ENCODE measurements at regions not wholly inside any gene's neighbourhood (a gene's known extent, or its start where the extent isn't known, plus 50 kb on each side); places are given as distances from the start of the nearest gene placed in this dataset.
"Not testable (repeated sequence)": the region's sequence is repeated elsewhere in the genome, so short reads cannot be mapped to it uniquely, and the experiment has no call there.

DNA sequence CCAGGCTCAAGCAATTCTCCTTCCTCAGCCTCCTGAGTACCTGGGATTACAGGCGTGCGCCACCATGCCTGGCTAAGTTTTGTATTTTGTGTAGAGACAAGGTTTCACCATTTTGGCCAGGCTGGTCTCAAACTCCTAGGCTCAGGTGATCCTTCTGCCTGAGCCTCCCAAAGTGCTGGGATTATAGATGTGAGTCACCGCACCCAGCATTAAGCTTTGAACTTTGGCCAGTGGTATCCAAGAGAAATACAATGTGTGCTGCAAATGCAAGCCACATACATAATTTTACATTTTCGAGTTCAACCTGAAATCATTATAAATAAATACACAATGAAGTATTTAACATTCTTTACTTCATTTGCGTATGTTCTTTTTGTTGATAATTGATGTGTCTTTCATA, 82.9 kb upstream of the VKORC1L1 start:
- not testable (repeated sequence) for TF ChIP-seq CTCF, POLR2A (IDR thresholded peaks at IDR 0.05)
